ENCODE measurements at regions not wholly inside any gene's neighbourhood (a gene's known extent, or its start where the extent isn't known, plus 50 kb on each side); places are given as distances from the start of the nearest gene placed in this dataset.
"Not testable (repeated sequence)": the region's sequence is repeated elsewhere in the genome, so short reads cannot be mapped to it uniquely, and the experiment has no call there.

DNA sequence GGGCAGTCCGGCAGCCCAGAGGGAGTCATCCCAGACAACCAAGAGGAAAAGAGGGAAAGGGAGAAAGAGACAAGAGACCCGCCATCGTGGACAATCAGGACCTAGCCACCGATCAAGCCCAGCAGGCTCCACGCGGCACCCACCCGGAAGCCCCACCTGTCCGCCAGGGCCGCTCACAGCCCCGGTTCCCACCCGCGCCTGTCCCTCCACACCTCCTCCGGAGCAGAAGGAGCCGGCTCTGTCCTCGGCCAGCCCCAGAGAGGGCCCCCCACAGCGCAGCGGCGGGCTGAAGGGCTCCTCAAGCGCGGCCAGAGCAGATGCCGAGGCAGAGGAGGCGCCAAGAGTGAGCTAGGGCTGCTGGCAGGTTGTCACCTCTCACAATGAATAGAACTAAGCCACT is 784.7 kb upstream of the FBXO33 start:
- Histone ChIP-seq H4K20me1 (ENCODE audit: insufficient read depth) (no peaks in the 10 kb centered on the region), H3K9me3 (ENCODE audit: low read length) (no peaks in the 10 kb centered on the region), H3K79me2 (replicated peaks; ENCODE audit: insufficient read depth, low read length) (no peaks in the 10 kb centered on the region), H2AFZ (ENCODE audit: low read depth, low read length) (no peak overlapping the region), H3K4me3 (ENCODE audit: low read length) (no peak overlapping the region), H3K9ac (ENCODE audit: low read length) (no peak overlapping the region), H3K9me2 (ENCODE audit: insufficient read depth, low read length) (no peaks in the 10 kb centered on the region), H3K27me3 (ENCODE audit: insufficient read depth, low read depth, low read length) (no peaks in the 10 kb centered on the region), H3F3A (ENCODE audit: insufficient read depth, low read length, poor library complexity, severe bottlenecking) (no peaks in the 10 kb centered on the region), H3K27ac (ENCODE audit: low read length) (no peak overlapping the region), H3K36me3 (ENCODE audit: insufficient read depth, low read length) (no peaks in the 10 kb centered on the region), H3K4me2 (ENCODE audit: low read length) (no peak overlapping the region)
- TF ChIP-seq EP300 (conservative IDR thresholded peaks at IDR 0.05; ENCODE audit: poor library complexity, severe bottlenecking) (no peak), SMC3 (conservative IDR thresholded peaks at IDR 0.05; ENCODE audit: poor library complexity) (no peak), POLR2AphosphoS5 (IDR thresholded peaks at IDR 0.05) (no peak), MXI1 (conservative IDR thresholded peaks at IDR 0.05; ENCODE audit: poor library complexity, severe bottlenecking) (no peak), RAD21 (conservative IDR thresholded peaks at IDR 0.05) (no peak), TAF1 (IDR thresholded peaks at IDR 0.05; ENCODE audit: low read depth) (no peak), EZH2 (IDR thresholded peaks at IDR 0.05; ENCODE audit: borderline replicate concordance, insufficient read depth, low read length, poor library complexity, severe bottlenecking) (no peak)
- TF ChIP-seq, protein P1, sequence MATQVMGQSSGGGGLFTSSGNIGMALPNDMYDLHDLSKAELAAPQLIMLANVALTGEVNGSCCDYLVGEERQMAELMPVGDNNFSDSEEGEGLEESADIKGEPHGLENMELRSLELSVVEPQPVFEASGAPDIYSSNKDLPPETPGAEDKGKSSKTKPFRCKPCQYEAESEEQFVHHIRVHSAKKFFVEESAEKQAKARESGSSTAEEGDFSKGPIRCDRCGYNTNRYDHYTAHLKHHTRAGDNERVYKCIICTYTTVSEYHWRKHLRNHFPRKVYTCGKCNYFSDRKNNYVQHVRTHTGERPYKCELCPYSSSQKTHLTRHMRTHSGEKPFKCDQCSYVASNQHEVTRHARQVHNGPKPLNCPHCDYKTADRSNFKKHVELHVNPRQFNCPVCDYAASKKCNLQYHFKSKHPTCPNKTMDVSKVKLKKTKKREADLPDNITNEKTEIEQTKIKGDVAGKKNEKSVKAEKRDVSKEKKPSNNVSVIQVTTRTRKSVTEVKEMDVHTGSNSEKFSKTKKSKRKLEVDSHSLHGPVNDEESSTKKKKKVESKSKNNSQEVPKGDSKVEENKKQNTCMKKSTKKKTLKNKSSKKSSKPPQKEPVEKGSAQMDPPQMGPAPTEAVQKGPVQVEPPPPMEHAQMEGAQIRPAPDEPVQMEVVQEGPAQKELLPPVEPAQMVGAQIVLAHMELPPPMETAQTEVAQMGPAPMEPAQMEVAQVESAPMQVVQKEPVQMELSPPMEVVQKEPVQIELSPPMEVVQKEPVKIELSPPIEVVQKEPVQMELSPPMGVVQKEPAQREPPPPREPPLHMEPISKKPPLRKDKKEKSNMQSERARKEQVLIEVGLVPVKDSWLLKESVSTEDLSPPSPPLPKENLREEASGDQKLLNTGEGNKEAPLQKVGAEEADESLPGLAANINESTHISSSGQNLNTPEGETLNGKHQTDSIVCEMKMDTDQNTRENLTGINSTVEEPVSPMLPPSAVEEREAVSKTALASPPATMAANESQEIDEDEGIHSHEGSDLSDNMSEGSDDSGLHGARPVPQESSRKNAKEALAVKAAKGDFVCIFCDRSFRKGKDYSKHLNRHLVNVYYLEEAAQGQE (IDR thresholded peaks at IDR 0.05; ENCODE audit: borderline replicate concordance), result no peak
- TF ChIP-seq, protein P2, sequence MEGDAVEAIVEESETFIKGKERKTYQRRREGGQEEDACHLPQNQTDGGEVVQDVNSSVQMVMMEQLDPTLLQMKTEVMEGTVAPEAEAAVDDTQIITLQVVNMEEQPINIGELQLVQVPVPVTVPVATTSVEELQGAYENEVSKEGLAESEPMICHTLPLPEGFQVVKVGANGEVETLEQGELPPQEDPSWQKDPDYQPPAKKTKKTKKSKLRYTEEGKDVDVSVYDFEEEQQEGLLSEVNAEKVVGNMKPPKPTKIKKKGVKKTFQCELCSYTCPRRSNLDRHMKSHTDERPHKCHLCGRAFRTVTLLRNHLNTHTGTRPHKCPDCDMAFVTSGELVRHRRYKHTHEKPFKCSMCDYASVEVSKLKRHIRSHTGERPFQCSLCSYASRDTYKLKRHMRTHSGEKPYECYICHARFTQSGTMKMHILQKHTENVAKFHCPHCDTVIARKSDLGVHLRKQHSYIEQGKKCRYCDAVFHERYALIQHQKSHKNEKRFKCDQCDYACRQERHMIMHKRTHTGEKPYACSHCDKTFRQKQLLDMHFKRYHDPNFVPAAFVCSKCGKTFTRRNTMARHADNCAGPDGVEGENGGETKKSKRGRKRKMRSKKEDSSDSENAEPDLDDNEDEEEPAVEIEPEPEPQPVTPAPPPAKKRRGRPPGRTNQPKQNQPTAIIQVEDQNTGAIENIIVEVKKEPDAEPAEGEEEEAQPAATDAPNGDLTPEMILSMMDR (IDR thresholded peaks at IDR 0.05; ENCODE audit: poor library complexity, severe bottlenecking), result no peak

DNA sequence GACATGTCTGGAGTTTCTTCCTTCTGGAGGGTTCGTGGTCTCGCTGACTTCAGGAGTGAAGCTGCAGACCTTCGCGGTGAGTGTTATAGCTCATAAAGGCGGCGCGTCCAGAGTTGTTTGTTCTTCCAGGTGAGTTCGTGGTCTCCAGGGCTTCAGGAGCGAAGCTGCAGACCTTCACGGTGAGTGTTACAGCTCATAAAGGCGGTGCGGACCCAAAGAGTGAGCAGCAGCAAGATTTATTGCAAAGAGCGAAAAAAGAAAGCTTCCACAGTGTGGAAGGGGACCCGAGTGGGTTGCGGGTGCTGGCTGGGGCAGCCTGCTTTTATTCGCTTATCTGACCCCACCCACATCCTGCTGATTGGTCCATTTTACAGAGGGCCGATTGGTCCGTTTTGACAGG is 784.2 kb upstream of the FBXO33 start:
- H3K4me3 ChIP-seq (ENCODE audit: low read length); H2AFZ ChIP-seq (ENCODE audit: low read depth, low read length): not testable (repeated sequence)

DNA sequence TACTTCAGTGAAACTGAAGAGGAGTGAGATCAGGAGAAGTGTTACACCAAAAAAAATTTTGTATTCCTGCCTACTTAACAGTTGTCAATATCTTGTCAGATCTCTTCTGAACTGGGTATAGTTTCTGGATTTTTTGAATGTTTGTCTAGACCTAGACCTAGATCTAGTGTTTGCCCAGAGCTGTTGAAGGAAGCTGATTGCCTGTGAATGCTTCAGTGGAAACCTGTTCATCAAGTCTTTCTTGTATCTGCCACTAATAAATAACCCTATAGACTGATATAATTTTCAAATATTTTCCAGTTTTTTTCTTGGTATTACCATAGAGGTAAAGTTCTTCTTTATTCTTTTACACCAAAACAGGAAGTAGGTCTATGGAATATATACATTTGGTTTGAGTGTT is 781.5 kb upstream of the FBXO33 start:
- no peaks in the 10 kb centered on the region for H3F3A ChIP-seq (ENCODE audit: insufficient read depth, low read length, poor library complexity, severe bottlenecking)
- no peak overlapping the region for H3K4me3 ChIP-seq (ENCODE audit: low read length)
- TF ChIP-seq POLR2AphosphoS5 (IDR thresholded peaks at IDR 0.05) (no peak), SMC3 (conservative IDR thresholded peaks at IDR 0.05; ENCODE audit: poor library complexity) (no peak), RAD21 (conservative IDR thresholded peaks at IDR 0.05) (no peak), MXI1 (conservative IDR thresholded peaks at IDR 0.05; ENCODE audit: poor library complexity, severe bottlenecking) (no peak), TAF1 (IDR thresholded peaks at IDR 0.05; ENCODE audit: low read depth) (no peak), EZH2 (IDR thresholded peaks at IDR 0.05; ENCODE audit: borderline replicate concordance, insufficient read depth, low read length, poor library complexity, severe bottlenecking) (no peak), EP300 (conservative IDR thresholded peaks at IDR 0.05; ENCODE audit: poor library complexity, severe bottlenecking) (no peak)
- TF ChIP-seq, protein P2 (IDR thresholded peaks at IDR 0.05; ENCODE audit: poor library complexity, severe bottlenecking), result no peak
- TF ChIP-seq, protein P1 (IDR thresholded peaks at IDR 0.05; ENCODE audit: borderline replicate concordance), result no peak
- no peaks in the 10 kb centered on the region for H3K36me3 ChIP-seq (ENCODE audit: insufficient read depth, low read length)
- no peak overlapping the region for H3K27ac ChIP-seq (ENCODE audit: low read length)
- H3K9me2 ChIP-seq (ENCODE audit: insufficient read depth, low read length), result no peaks in the 10 kb centered on the region
- H4K20me1 ChIP-seq (ENCODE audit: insufficient read depth), result no peaks in the 10 kb centered on the region
- H3K9ac ChIP-seq (ENCODE audit: low read length), result no peak overlapping the region
- H3K4me2 ChIP-seq (ENCODE audit: low read length), result no peak overlapping the region
- no peaks in the 10 kb centered on the region for H3K27me3 ChIP-seq (ENCODE audit: insufficient read depth, low read depth, low read length)
- no peaks in the 10 kb centered on the region for H3K9me3 ChIP-seq (ENCODE audit: low read length)
- no peaks in the 10 kb centered on the region for H3K79me2 ChIP-seq (replicated peaks; ENCODE audit: insufficient read depth, low read length)
- H2AFZ ChIP-seq (ENCODE audit: low read depth, low read length), result no peak overlapping the region

More for the DNA sequence above, 784.2 kb upstream of the FBXO33 start:
- not testable (repeated sequence) for H3K4me2 ChIP-seq (ENCODE audit: low read length); H3K9me3 ChIP-seq (ENCODE audit: low read length); H3K27me3 ChIP-seq (ENCODE audit: insufficient read depth, low read depth, low read length); H3K27ac ChIP-seq (ENCODE audit: low read length); H3K36me3 ChIP-seq (ENCODE audit: insufficient read depth, low read length); H4K20me1 ChIP-seq (ENCODE audit: insufficient read depth); H3K79me2 ChIP-seq (replicated peaks; ENCODE audit: insufficient read depth, low read length); H3F3A ChIP-seq (ENCODE audit: insufficient read depth, low read length, poor library complexity, severe bottlenecking); H3K9me2 ChIP-seq (ENCODE audit: insufficient read depth, low read length); H3K9ac ChIP-seq (ENCODE audit: low read length)

Measured in neural cell (in vitro differentiated cells).